SKM-1 treated with dmso at 0.1 percent for 144 hours (cell line): ENCODE measurements at regions not wholly inside any gene's neighbourhood (a gene's known extent, or its start where the extent isn't known, plus 50 kb on each side); places are given as distances from the start of the nearest gene placed in this dataset.

Experiments
- DNase-seq: peaks from one replicate; lab custom pipeline; 2025; ENCODE audit not compliant: unreplicated experiment; lab: John Stamatoyannopoulos, UW

GRCh38 chr7:91517201-91517785 lies 253.1 kb downstream of the FZD1 start:
- no peak for DNase-seq

- DNase-seq = no peak
Observed at GRCh38 chr7:91518058-91518457, 253.8 kb downstream of the FZD1 start.

- no peak for DNase-seq
Observed at GRCh38 chr7:91519241-91520158, 255.3 kb downstream of the FZD1 start.

GRCh38 chr7:91520645-91521044 lies 256.4 kb downstream of the FZD1 start:
- no peak for DNase-seq

GRCh38 chr7:91526404-91526803 lies 262.2 kb downstream of the FZD1 start:
- no peak for DNase-seq

- DNase-seq = no peak
Observed at GRCh38 chr7:91527460-91527859, 263.2 kb downstream of the FZD1 start.

GRCh38 chr7:91533996-91534395 lies 269.8 kb downstream of the FZD1 start:
- no peak for DNase-seq

GRCh38 chr7:91537260-91538152 lies 273.3 kb downstream of the FZD1 start:
- no peak for DNase-seq

- DNase-seq = no peak
Observed at GRCh38 chr7:91541641-91542040, 277.4 kb downstream of the FZD1 start.

- no peak for DNase-seq
Observed at GRCh38 chr7:91543646-91544045, 279.4 kb downstream of the FZD1 start.

GRCh38 chr7:91549878-91550277 lies 285.6 kb downstream of the FZD1 start:
- no peak for DNase-seq

GRCh38 chr7:91550931-91551330 lies 286.7 kb downstream of the FZD1 start:
- DNase-seq = no peak

GRCh38 chr7:91551377-91552175 lies 287.3 kb downstream of the FZD1 start:
- DNase-seq = no peak

- DNase-seq = no peak
Observed at GRCh38 chr7:91553410-91553895, 289.2 kb downstream of the FZD1 start.

GRCh38 chr7:91554883-91555282 lies 290.6 kb downstream of the FZD1 start:
- no peak for DNase-seq

GRCh38 chr7:91556239-91556638 lies 292.0 kb downstream of the FZD1 start:
- no peak for DNase-seq

- DNase-seq = no peak
Observed at GRCh38 chr7:91556956-91557650, 292.9 kb downstream of the FZD1 start.

GRCh38 chr7:91557789-91558404 lies 293.7 kb downstream of the FZD1 start:
- no peak for DNase-seq

- no peak for DNase-seq
Observed at GRCh38 chr7:91559947-91560346, 295.7 kb downstream of the FZD1 start.
